IPS DF 19.7 (cell line): ENCODE measurements at regions not wholly inside any gene's neighbourhood (a gene's known extent, or its start where the extent isn't known, plus 50 kb on each side); places are given as distances from the start of the nearest gene placed in this dataset.
"Not testable (repeated sequence)": the region's sequence is repeated elsewhere in the genome, so short reads cannot be mapped to it uniquely, and the experiment has no call there.

Source experiments
- DNase-seq: peaks from one replicate; pipeline ENCODE4 v3.0.0-alpha.2; 2013; ENCODE audit warnings: low read depth, low spot score

DNA sequence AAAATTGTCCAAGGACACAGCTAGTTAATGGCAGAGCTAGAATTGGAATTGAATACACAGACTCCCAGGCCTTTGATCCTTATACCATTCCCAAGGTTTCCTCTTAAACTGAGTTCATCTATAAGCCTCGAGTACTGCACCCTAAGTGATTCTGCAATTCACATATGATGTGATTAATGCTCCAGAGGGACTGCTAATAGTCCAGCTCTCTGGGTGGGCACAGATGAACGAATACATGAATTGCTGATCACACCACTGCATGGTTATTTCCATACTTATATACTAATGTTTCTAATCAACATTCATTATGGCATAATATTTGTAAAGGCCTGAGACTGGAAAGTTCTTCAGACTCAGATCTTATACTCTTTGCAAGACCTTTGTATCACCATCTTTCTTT is 101.8 kb downstream of the NUFIP1 start:
- DNase-seq = no peak

DNA sequence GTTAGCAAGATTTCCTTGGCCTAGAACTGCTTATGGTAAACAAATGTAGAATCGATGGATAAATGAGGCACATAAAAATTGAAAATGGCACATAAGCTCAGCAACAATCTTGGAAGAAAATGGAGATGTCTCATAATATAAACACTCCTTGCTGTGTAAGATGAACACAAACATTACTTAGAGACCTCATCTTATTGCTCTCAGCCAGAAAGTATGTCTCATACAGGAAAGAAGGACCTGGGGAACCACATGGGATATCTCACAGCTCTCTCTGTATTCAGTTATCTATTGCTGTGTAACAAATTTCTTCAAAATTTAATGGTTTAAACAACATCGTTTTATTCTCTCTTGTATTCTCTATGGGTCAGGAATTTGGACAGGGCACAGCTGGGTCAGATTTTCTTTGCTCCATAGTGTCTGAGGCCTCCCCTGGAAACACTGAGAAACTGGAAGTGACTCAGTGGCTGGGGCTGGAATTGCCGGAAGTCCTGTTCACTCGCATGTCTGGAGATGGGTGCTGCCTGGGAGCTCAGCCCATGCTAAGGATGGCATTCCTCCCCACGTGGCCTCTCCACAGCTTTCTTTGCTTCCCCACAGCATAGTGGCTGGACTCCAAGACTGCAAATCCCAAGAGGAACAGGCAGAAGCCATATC is 105.1 kb downstream of the NUFIP1 start:
- DNase-seq = no peak

DNA sequence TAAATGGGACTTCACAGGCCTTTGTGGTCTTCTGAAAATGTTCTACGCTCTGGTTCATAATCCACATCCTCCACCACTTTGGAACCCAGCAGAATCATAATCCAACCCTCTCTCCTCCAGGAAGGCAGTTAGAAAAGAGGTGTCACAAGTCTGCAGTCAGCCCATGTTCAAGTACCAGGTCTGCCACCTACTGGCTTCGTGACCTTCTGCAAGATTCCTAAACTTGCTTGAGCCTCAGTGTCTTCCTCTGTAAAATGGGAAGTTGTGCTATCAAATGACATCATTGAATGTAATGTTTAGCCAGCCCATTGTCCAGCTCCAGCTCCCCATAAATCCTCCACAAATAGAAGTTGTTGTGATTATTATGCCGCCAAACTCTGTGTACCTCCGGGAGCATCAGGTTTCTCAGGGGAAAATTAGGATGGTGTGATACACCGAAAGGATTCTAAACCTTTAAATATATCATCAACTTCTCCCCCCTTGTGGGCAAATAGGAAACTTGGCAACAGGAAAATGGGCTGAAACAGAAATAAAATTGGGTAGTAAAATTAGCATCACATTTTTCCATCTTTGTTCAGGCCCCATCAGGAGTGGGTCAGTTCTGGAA is 109.7 kb downstream of the NUFIP1 start:
- no peak for DNase-seq

DNA sequence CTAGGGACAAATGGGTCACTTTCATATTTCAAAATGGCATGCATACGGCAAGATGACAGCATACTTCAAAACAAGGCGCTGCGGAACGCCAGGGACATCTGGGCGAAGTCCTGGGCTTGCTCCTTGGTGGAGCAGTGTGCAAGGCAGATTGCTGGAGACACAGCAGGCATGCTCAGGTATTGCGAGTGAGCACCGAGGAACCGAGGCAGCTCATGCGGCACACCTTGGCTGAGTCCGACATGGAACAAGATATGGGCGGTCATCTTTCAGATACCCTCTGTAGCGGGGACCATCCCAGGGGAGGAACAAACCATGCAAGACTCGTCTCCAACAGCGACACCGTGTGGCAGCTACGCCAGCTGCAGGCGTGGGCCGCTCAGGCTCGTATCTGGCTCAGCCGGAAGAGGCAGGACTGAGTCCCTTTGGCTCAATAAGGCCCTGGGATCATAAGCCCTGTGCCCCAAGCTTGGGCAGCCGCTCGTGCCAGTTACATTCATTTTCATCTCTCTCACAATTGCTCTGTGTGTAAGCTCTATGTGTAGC is 112.4 kb downstream of the NUFIP1 start:
- DNase-seq = no peak

DNA sequence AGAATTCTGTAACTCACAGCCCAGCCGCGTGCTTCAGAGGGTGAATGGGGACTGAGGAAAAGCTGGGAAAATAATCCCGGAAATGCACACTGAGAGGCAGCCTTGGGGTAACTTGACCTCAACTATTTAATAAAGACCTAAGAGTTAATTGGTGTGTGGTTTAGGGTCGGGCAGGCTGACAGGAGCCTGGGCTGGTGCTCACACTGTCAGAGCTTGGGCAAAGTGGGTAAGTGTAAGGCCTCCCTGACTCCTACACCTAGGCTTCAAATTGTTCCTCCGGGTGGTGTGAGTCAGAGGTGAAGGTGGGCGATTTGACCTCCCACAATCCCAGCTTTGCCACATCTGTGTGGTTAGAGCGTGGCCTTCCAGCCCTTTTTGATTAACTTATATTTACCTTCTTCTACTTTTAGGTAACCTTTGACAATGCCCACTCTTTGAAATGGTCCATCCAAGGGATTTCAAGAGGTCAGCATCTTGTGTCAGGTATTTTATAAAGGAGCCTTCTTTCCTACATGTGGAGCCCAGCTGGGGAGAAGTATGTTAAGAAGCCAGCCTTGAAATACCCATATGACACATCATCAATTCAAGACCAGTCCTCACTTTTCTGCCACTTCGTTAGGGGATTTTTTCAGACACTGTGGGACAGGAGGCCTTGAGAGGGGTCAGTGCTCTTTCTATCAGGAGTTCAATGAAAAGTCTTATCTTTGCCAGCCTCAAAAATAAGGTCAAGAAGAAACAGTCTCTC is 114.2 kb downstream of the NUFIP1 start:
- no peak for DNase-seq

DNA sequence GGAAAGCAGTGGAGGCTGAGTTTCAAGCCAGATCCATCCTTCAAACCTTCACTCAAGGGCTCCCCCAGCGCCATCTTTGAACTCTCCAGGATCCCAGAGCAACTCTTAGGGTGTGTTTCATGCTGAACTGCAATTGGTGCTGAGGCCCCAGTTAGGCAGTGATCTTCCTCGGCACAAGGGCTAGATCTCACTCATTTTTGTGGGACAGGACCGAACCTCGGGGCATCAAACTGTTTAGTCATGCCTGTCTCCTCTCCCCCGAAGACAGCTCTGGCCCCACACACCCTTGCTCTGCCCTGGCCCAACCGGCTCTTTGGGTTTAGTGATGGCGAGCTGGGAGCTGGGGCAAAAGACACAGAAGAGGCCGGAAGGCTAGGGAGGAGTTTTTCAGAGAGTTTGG is 115.1 kb downstream of the NUFIP1 start:
- no peak for DNase-seq

DNA sequence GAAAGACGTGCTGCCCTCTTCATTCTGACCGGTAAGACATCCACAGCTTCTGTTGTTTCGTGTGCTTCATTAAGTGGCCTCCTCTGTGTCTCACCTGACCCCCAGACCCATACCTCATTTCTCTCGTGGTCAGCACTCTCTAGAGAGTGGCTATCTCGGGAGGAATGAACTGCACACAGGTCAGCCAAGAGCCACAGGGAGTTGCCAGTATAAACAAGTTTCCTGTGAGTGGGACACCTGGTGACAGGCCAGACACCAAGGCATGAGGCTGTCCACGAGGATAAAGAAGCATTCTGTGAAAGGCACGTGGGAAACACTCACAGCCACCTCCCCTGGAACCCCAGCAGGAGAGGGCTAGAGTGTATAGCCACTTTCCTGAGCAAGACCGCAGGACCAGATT is 115.8 kb downstream of the NUFIP1 start:
- no peak for DNase-seq

DNA sequence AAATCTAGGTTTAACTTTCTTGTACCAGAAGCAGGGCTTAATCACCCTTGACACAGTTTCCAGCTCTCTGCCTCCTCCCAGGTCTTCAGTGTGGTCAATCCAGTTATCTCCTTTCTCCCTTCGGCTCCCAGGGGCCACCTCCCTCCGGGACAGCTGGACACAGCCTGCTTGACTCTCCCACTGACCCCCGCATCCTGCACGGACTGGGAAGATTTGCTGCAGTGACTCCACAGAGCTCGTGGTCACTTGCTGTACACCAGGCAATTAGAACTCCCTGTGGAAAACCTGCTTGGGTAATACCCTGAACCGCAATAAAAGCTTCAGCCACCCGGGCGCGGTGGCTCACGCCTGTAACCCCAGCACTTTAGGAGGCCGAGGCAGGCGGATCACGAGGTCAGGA is 116.5 kb downstream of the NUFIP1 start:
- DNase-seq = no peak

DNA sequence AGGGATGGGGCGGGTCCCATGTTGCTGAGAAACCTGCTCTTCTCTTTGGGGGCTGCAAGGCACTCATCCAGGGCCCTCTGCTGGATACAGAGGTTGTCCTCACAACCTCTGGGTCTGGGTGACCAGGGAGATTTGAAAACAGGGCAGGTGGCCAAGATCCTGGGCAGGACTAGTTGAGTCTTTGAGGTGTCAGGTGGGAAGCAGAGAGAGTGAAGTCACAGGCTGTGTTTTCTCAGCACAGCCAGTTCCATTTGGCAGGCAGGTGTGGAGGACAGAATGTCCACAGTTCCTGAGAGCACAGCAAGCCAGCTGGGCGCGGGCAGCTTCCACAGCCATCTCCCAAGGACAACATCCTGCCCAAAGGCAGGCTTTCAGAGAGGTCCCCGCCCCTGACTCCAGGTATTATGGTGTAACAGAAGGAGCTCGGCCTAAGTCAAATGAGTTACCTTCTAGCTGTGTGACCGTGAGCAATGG is 118.8 kb downstream of the NUFIP1 start:
- DNase-seq = no peak

DNA sequence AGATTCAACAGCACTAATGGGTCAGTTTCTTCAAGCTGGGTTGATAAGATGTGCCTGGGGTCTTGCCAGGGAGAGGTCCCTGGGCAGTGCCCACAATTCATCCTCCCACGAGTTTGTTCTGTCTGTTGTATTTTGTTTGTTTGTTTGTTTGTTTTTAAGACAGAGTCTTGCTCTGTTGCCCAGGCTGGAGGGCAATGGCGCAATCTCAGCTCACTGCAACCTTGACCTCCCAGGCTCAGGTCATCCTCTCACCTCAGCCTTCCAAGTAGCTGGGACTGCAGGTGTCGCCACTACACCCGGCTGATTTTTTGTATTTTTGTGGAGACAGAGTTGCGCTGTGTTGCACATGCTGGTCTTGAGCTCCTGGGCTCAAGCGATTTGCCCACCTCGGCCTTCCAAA is 120.1 kb downstream of the NUFIP1 start:
- DNase-seq = no peak

DNA sequence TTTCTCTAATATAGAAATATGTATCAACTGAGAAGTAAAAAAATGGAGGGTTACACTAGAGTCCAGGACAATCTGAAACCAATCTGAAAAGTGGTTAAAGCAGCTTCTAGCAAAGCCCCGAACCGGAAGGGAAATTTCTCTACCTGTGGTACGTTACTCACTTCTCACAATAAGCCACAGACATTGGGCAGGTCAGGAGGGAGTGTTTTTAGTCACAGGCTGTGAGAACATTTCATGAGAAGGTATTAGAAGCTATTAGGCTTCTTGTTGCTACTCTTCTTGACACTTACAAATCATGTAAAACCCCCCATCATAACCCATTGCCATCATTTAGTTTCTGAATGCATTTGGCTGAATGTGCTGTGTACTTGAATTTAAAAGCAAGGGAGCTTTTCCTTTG is 120.9 kb downstream of the NUFIP1 start:
- DNase-seq = no peak

DNA sequence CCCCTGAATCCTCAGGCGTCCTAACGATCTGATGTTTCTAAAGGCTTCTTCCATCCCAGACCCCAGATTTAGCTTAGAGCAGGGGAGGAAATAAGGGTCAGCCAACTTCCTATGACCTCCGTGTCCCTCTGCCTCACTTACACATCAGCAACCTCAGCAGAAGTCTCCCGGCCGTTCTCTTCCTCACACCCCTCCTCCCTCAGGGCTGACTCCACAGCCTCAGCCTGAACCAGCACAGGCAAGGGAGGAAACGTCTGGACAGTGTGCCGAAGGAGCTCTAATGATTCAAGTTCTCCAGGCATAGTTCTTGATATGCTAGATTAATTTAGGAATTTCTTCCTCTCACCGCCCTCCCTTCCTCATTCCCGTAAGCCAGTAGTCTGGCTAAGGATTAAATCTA is 121.4 kb downstream of the NUFIP1 start:
- DNase-seq = no peak

DNA sequence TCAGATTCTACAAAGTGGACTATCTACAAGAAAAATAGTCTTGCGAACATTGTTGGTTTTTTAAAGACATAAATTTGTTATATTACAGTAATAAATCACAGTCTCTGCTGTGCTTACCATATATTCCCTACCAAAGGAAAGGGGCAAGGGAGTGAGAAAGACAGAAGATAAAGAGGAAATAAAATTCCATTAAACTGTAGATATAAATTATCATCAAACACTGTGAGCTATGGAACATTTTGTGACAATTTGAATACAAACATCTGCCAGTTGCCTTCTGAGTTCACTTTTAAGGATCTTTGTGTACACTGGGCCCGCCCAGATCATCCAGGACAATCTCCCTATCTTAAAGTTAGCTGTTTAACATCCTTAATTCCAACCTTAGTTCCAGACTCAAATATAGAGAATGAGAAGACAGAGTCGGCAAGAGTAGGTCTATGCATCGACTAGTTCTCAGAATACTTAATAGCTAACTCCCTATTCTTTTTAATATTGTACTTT is 122.8 kb downstream of the NUFIP1 start:
- no peak for DNase-seq

DNA sequence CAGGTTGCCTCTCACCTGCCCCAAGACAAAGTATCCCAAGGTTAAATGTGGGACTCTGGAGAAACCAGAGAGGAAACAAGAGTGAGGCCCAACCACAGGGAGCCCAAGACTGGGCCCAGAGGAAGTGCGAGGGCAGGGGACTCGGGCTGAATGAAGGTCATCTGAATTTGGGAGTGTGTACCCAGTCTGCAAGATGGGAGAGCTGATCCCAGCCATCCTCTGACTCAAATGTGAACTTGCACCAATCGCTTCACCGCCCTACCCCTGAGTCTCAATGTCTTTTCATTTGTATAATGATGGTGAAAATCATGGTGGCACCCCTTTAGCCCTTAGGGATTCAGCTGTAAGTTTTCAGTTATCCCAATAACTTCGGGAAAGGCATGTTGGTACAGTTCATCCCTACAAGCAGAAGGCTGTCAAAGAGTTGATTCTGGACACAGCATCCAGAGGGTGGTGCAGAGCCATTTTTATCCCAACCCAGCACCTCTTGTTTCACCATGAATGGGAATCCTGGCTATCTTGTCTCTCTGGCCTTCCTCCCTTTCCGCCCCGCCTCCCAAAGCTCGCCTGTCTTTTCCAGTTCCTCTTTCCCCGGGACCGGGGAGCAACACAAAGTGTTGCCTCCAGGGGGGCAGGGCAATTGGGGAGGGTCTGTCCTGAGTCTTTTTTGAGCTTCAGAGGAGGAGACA is 123.4 kb downstream of the NUFIP1 start:
- DNase-seq = no peak

DNA sequence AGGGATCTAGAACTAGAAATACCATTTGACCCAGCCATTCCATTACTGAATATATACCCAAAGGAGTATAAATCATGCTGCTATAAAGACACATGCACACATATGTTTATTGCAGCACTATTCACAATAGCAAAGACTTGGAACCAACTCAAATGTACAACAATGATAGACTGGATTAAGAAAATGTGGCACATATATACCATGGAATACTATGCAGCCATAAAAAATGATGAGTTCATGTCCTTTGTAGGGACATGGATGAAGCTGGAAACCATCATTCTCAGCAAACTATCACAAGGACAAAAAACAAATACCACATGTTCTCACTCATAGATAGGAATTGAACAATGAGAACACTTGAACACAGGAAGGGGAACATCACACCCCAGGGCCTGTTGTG is 125.6 kb downstream of the NUFIP1 start:
- not testable (repeated sequence) for DNase-seq

DNA sequence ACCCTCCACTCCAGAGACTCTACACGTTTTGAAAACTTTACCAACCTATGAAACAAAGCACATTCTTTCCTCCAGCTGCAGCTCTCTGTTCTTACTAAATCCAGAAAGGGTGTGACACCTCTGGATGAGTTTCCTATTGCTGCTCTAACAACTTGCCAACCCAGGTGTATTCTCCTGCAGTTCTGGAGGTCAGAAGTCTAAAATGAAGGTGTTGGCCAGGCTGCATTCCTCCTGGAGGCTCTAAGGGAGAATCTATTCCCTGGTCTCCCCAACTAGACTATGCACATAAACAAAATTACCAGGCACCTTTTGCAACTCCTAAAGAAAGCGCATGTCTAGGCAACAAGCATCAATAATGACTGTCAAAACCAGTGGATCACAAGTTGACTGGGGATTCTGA is 128.8 kb downstream of the NUFIP1 start:
- DNase-seq = no peak

DNA sequence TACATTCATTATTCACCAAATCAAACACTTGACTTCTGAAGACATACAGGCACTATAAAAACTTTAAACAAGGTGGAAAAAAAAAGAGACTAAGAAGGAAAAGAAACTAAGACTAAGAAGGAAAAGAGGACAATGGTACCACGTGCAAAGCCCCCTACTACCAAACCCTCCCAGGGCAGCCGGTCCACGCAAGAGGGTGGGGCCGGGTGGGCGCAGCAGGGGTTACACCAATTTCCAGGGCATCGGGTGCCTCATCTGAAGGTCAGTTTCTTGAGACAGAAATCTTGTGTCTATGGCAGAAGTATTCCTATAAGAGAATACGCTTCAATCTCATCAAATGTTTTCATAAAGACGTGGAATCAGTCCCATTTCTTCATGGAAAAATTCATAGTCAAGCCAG is 131.5 kb downstream of the NUFIP1 start:
- no peak for DNase-seq

DNA sequence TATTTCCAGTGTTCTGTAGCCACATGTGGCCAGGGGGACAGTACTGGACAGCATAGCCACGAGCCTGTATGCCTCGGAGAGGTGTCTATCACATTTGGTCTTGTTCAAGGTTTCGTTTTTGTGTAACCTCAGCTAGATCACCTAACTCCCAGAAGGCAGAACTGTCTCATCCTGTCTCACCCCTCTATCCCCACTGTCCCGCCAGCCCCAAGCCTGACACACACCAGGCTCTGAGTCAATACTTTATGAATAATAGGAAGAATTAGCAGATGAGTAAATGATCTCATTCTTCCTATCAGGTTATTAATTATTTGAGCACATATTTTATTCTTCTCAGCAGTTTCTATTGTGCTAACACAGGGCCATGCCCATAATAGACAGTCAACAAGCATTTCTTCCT is 132.2 kb downstream of the NUFIP1 start:
- no peak for DNase-seq

DNA sequence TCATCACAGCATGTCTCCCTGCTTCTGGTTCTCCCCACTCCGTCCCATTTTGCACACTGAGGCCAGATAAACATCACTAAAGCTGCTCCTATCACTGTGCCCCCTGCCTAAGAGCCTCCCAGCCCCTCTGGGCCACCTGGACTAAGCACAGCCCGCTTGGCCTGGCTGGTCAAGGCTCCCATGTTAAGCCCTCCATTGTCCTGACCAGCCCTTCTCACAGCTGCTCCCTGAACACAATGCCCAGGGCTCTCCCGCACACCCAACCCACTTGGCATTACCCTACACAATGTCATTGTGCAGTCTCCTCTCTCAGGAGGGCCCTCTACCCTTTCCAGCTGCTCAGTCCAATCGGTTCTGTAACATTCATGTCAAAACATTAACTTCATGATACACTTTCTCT is 133.4 kb downstream of the NUFIP1 start:
- DNase-seq = no peak

DNA sequence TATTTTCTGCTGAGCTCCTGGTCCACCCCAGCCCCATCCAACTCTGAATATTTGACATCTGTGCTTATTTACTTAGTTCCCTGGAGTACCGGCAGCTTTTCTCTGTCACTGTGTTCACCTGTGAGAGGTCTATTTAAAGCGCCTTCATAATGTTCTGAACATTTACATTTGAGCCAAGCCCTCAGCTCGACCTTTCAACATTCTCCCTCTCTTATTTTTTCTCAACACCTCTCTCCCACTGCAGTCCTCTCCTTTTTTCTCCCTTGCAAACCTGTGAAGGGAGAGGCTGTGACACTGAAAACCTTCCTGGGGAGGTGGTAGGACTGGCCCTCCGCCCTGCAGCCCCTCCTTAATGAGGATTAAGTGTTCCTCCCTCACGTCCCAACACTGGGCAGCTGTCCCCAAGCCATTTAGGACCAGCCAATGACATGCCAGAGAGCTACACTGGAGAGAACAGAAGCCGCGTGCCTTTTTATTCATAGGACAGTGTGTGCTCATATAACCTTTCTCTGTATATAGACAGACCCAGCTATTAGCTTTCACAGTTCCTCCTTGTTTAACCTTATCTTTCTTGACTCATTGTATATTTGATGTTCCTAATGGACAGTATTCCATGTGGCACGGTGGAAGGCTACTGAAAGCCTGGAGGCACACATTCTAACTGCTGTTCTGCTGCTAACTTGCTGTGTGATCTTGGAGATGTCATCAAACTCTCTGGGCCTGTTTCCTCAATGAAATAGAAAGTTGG is 134.8 kb downstream of the NUFIP1 start:
- no peak for DNase-seq

DNA sequence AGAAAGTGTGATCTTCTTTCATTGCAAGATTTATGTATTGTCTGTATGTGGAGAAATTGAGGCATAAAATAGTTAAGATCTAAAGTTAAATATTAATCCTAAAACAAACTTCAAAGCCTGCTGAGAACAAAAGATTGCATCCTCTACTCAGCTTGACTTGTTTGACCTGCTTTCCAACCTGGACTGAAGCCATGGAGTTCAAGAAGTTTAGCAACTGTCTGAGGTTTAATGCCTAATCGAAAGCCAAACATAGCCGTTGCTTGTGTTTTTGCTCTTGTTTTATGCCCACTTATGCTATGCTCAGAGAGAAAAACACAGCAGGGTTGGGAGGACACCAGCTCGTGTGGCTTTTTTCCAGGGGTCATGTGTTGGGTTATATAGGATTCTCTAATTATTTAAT is 135.6 kb downstream of the NUFIP1 start:
- no peak for DNase-seq
